Caco-2 (cell line): ENCODE measurements at regions not wholly inside any gene's neighbourhood (a gene's known extent, or its start where the extent isn't known, plus 50 kb on each side); places are given as distances from the start of the nearest gene placed in this dataset.
A peak's percentile ranks its signal among the peaks of the same experiment; 100 is the strongest.

Experiments used
- BruUV-seq: library from RNA; stranded (reverse); fragments of 400-500 nt; replicated peaks from 2 replicates; lab custom pipeline; 2021; lab: Mats Ljungman, UMichigan
- CTCF ChIA-PET: fragments of 300-600 bp; sonication (Branson Sonifier 250); formaldehyde crosslinking; loops from one replicate; lab custom pipeline; 2022; ENCODE audit warnings: antibody characterized with exemption; lab: Charles Lee
- POLR2A ChIA-PET: fragments of 300-600 bp; sonication (Branson Sonifier 250); formaldehyde crosslinking; loops from one replicate; lab custom pipeline; 2022; ENCODE audit warnings: antibody characterized with exemption; lab: Charles Lee
- DNase-seq, 2 experiments: peaks; one replicate each; pipeline versions ENCODE4 v3.0.0 to v3.0.0-alpha.2; 2020 to 2022
- H3K27me3 ChIP-seq: replicated peaks from 2 replicates; pipeline ENCODE4 v1.6.0; 2011; ENCODE audit warnings: low read length; ENCODE audit not compliant: control insufficient read depth, insufficient read depth
- H3K36me3 ChIP-seq: 2 replicates; pipeline ENCODE4 v1.5.1; 2011; ENCODE audit warnings: low read length; ENCODE audit not compliant: control insufficient read depth, insufficient read depth
- H3K4me1 ChIP-seq: fragments of 250-450 bp; sonication (Bioruptor Pico); 2 replicates; pipeline ENCODE4 v1.5.1; 2020; ENCODE audit warnings: mild to moderate bottlenecking
- H3K4me3 ChIP-seq: 2 replicates; pipeline ENCODE4 v1.5.1; 2011; ENCODE audit warnings: low read depth, mild to moderate bottlenecking, control low read depth, low read length
- H3K9me3 ChIP-seq: fragments of 250-450 bp; sonication (Bioruptor Pico); 2 replicates; pipeline ENCODE4 v1.5.1; 2020; ENCODE audit warnings: mild to moderate bottlenecking, moderate library complexity
- H3K27ac Mint-ChIP-seq: one replicate; pipeline ENCODE4 v1.8.0; 2022; ENCODE audit warnings: mixed read lengths; ENCODE audit not compliant: unreplicated experiment
- H3K27me3 Mint-ChIP-seq: one replicate; pipeline ENCODE4 v1.8.0; 2022; ENCODE audit warnings: mixed read lengths; ENCODE audit not compliant: insufficient read depth, unreplicated experiment
- H3K36me3 Mint-ChIP-seq: one replicate; pipeline ENCODE4 v1.8.0; 2022; ENCODE audit warnings: mild to moderate bottlenecking, mixed read lengths; ENCODE audit not compliant: insufficient read depth, unreplicated experiment
- H3K4me1 Mint-ChIP-seq: one replicate; pipeline ENCODE4 v1.8.0; 2022; ENCODE audit warnings: low read depth, mixed read lengths; ENCODE audit not compliant: unreplicated experiment
- H3K4me3 Mint-ChIP-seq: one replicate; pipeline ENCODE4 v1.8.0; 2022; ENCODE audit warnings: mild to moderate bottlenecking, moderate library complexity, mixed read lengths; ENCODE audit not compliant: unreplicated experiment
- H3K9me3 Mint-ChIP-seq: one replicate; pipeline ENCODE4 v1.8.0; 2022; ENCODE audit warnings: mixed read lengths; ENCODE audit not compliant: unreplicated experiment
- intact Hi-C: fragments of 100-400 bp; cut with micrococcal nuclease; formaldehyde crosslinking; loops from one replicate; pipeline ENCODE4 v1.10.0; 2022; ENCODE audit not compliant: unreplicated experiment
- TF ChIP-seq, protein P1 (sequence below), 2 experiments: fragments of 200-600 bp in 1 of 2; IDR thresholded peaks; 1 replicate in 1 of 2; 2 replicates in 1 of 2; pipeline versions ENCODE4 v1.5.1 to v1.8.0; 2011 to 2022; ENCODE audit warnings: antibody characterized with exemption in 1 of 2, control low read depth in 1 of 2, inconsistent platforms in 1 of 2, low read depth in 1 of 2, low read length in 1 of 2, mild to moderate bottlenecking in 1 of 2, moderate library complexity in 1 of 2; ENCODE audit not compliant: insufficient read depth in 1 of 2, severe bottlenecking in 1 of 2, unreplicated experiment in 1 of 2

DNA sequence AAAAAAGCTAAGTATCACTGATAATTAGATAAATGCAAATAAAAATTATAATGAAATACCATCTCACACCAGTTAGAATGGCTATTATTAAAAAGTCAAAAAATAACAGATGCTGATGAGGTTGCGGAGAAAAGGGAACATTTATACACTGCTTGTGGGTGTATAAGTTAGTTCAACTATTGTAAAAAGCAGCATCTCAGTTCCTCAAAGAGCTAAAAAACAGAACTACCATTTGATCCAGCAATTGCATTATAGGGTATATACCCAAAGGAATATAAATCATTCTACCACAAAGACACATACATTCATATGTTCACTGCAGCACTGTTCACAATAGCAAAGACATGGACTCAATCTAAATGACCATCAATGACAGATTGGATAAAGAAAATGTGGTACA is 120.3 kb upstream of the ZBED5 start:
- no peaks in the 10 kb centered on the region for H3K27me3 ChIP-seq
- CTCF ChIA-PET = no interaction called here
- H3K36me3 Mint-ChIP-seq = no peaks in the 10 kb centered on the region
- peaks cover 31% of the 10 kb centered on the region for H3K4me1 Mint-ChIP-seq
- H3K4me3 Mint-ChIP-seq = no peak overlapping the region
- no TSS peak for BruUV-seq
- H3K36me3 ChIP-seq = no peaks in the 10 kb centered on the region
- intact Hi-C loops = no loop called here
- H3K9me3 Mint-ChIP-seq = peaks cover 19% of the 10 kb centered on the region
- POLR2A ChIA-PET = no interaction called here
- no peak for DNase-seq
- TF ChIP-seq, protein P1, sequence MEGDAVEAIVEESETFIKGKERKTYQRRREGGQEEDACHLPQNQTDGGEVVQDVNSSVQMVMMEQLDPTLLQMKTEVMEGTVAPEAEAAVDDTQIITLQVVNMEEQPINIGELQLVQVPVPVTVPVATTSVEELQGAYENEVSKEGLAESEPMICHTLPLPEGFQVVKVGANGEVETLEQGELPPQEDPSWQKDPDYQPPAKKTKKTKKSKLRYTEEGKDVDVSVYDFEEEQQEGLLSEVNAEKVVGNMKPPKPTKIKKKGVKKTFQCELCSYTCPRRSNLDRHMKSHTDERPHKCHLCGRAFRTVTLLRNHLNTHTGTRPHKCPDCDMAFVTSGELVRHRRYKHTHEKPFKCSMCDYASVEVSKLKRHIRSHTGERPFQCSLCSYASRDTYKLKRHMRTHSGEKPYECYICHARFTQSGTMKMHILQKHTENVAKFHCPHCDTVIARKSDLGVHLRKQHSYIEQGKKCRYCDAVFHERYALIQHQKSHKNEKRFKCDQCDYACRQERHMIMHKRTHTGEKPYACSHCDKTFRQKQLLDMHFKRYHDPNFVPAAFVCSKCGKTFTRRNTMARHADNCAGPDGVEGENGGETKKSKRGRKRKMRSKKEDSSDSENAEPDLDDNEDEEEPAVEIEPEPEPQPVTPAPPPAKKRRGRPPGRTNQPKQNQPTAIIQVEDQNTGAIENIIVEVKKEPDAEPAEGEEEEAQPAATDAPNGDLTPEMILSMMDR (IDR thresholded peaks at IDR 0.05; ENCODE audit: insufficient read depth in 1 of 2, low read depth in 1 of 2, low read length in 1 of 2, severe bottlenecking in 1 of 2, unreplicated experiment in 1 of 2) = no peak
- H3K9me3 ChIP-seq = peaks cover 5% of the 10 kb centered on the region; the same call in 1 of the 2 replicates
- no peak overlapping the region for H3K4me3 ChIP-seq
- H3K27ac Mint-ChIP-seq = no peak overlapping the region
- H3K27me3 Mint-ChIP-seq = no peaks in the 10 kb centered on the region
- peaks cover 32% of the 10 kb centered on the region for H3K4me1 ChIP-seq

DNA sequence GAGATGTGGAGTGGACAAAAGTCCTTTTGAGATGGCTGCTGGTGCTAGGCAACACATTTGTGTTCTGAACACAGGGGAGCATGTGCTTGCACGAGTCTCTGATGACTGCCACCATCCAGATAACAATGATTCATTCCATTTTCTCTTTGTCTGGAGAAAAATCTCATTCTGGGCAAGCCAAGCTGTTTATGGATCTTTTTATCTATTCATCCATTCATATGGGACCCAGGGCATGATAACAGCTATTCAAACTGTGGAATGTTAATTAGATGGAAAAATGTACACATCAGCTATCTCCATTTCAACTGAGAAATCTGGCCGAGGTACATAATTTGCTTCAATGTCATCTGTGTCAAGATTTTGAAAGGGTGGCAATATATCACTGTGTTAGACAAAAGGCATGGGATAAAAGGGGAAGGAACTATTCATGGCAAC is 117.5 kb upstream of the ZBED5 start:
- Mint-ChIP-seq H3K9me3 (peaks cover 19% of the 10 kb centered on the region), H3K27ac (peak overlapping the region; percentile 67), H3K4me3 (peak overlapping the region; percentile 40), H3K27me3 (no peaks in the 10 kb centered on the region), H3K4me1 (peaks cover 32% of the 10 kb centered on the region), H3K36me3 (no peaks in the 10 kb centered on the region)
- BruUV-seq = no TSS peak
- CTCF ChIA-PET = interaction anchor here (0.8 to 2.4 kb wide), 3 partner anchors 41 to 53 kb away, joined by 3 to 39 read pairs (median 3); no protein-coding TSS in a partner anchor
- no peaks in the 10 kb centered on the region for H3K36me3 ChIP-seq
- TF ChIP-seq, protein P1 (IDR thresholded peaks at IDR 0.05; ENCODE audit: insufficient read depth in 1 of 2, low read depth in 1 of 2, low read length in 1 of 2, severe bottlenecking in 1 of 2, unreplicated experiment in 1 of 2) = no peak
- peaks cover 5% of the 10 kb centered on the region; the same call in 1 of the 2 replicates for H3K9me3 ChIP-seq
- DNase-seq = peak; percentile 77 to 80
- POLR2A ChIA-PET = interaction anchor here (0.6 to 2.0 kb wide), 5 partner anchors 44 to 670 kb away, joined by 3 to 12 read pairs (median 4); partner anchors contain the start of genes ADM, CTR9 and EIF4G2
- H3K27me3 ChIP-seq = no peaks in the 10 kb centered on the region
- H3K4me1 ChIP-seq = peaks cover 48% of the 10 kb centered on the region
- intact Hi-C loops = loop anchor here (1.0 kb wide), 1 partner anchor 41 kb away; no protein-coding TSS in a partner anchor
- no peak overlapping the region for H3K4me3 ChIP-seq

DNA sequence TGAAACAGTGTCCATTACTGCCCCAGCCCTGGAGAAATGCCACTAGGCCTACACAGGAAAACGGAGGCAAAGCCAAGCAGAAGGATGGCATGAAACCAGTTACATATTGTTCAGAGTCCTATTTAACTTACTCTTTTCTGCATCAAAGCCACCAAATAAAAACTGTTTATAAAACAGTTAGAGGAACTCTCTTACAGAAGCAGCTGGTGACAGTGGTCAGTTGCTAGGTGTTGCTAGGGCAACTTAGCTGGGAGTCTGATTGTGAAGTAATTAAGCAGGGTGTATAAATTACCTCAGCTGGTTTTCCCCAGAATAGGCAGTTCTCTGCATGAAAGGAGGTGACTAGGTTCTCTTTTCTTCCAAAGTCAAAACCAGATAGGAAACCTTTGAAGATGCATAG is 115.6 kb upstream of the ZBED5 start:
- Mint-ChIP-seq H3K4me3 (no peak overlapping the region), H3K27ac (peak overlapping the region; percentile 67), H3K9me3 (peaks cover 13% of the 10 kb centered on the region), H3K27me3 (no peaks in the 10 kb centered on the region), H3K4me1 (peaks cover 32% of the 10 kb centered on the region), H3K36me3 (no peaks in the 10 kb centered on the region)
- TF ChIP-seq, protein P1 (IDR thresholded peaks at IDR 0.05; ENCODE audit: insufficient read depth in 1 of 2, low read depth in 1 of 2, low read length in 1 of 2, severe bottlenecking in 1 of 2, unreplicated experiment in 1 of 2) = no peak
- ChIA-PET POLR2A (no interaction called here), CTCF (no interaction called here)
- peaks cover 5% of the 10 kb centered on the region; the same call in 1 of the 2 replicates for H3K9me3 ChIP-seq
- peaks cover 51% of the 10 kb centered on the region for H3K4me1 ChIP-seq
- no TSS peak for BruUV-seq
- intact Hi-C loops = no loop called here
- no peaks in the 10 kb centered on the region for H3K27me3 ChIP-seq
- no peak for DNase-seq
- H3K36me3 ChIP-seq = no peaks in the 10 kb centered on the region
- H3K4me3 ChIP-seq = no peak overlapping the region
